Right lobe of liver (tissue), 6 donors: ENCODE measurements at regions not wholly inside any gene's neighbourhood (a gene's known extent, or its start where the extent isn't known, plus 50 kb on each side); places are given as distances from the start of the nearest gene placed in this dataset.
A peak's percentile ranks its signal among the peaks of the same experiment; 100 is the strongest.

Experiments used
- ATAC-seq, 4 donors: fragments of 200-7000 bp; cut with Tn5 transposase; one replicate each; pipeline ENCODE4 v1.9.1; 2020; ENCODE audit warnings: mild to moderate bottlenecking in 4 of 4, moderate library complexity in 4 of 4
- DNase-seq, 3 donors: peaks; one replicate each; pipeline ENCODE4 v3.0.0-alpha.2; 2020
- H3K27ac ChIP-seq, 3 donors: fragments of 200-600 bp; one replicate each; pipeline ENCODE4 v1.8.0; 2022
- H3K27me3 ChIP-seq, 2 donors: fragments of 200-600 bp; one replicate each; pipeline ENCODE4 v1.8.0; 2022
- H3K36me3 ChIP-seq, 4 donors: fragments of 200-600 bp; sonication (generic) in 1 of 4; one replicate each; pipeline versions ENCODE4 v1.5.1 to v1.8.0; 2017 to 2022; ENCODE audit warnings: control low read depth in 1 of 4
- H3K4me1 ChIP-seq, 4 donors: fragments of 200-600 bp; sonication (generic) in 1 of 4; one replicate each; pipeline versions ENCODE4 v1.5.1 to v1.8.0; 2017 to 2022; ENCODE audit warnings: control low read depth in 1 of 4
- H3K4me3 ChIP-seq, 3 donors: fragments of 200-600 bp; one replicate each; pipeline ENCODE4 v1.8.0; 2022
- H3K9me3 ChIP-seq, 4 donors: fragments of 200-600 bp; sonication (generic) in 1 of 4; one replicate each; pipeline versions ENCODE4 v1.5.1 to v1.8.0; 2017 to 2022; ENCODE audit warnings: control low read depth in 1 of 4
- CTCF ChIP-seq, 4 donors: fragments of 200-600 bp in 3 of 4; fragments of 450-650 bp in 1 of 4; IDR thresholded peaks; one replicate each; pipeline versions ENCODE4 v1.5.1 to v1.8.0; 2016 to 2022; ENCODE audit warnings: antibody characterized with exemption in 4 of 4, mild to moderate bottlenecking in 2 of 4
- POLR2A ChIP-seq: fragments of 450-650 bp; IDR thresholded peaks from one replicate; pipeline ENCODE4 v1.6.1; 2017; ENCODE audit warnings: antibody characterized with exemption, mild to moderate bottlenecking
- WGBS: methylation state at CpG from one replicate; pipeline ENCODE4 v1.1.6; 2018; ENCODE audit warnings: low coverage, low lambda C conversion rate; ENCODE audit not compliant: insufficient coverage; ENCODE audit errors: missing lambda C conversion rate; 5-methylcytosine and 5-hydroxymethylcytosine counted together
- intact Hi-C, 2 donors: fragments of 100-400 bp; cut with DNase I; formaldehyde crosslinking; loops; one replicate each; pipeline versions ENCODE4 v1.11.2 to v1.14.1; 2022
- donor health status: DM: no; HTN: yes; CAD: no.
- donor health status: DM: no; HTN: no; CAD: no.
- donor health status: DM: no; HTN: no; CAD: no.
- donor health status: DM: no; HTN: yes; CAD: no.
- donor health status: DM: no; HTN: yes; CAD: no.

DNA sequence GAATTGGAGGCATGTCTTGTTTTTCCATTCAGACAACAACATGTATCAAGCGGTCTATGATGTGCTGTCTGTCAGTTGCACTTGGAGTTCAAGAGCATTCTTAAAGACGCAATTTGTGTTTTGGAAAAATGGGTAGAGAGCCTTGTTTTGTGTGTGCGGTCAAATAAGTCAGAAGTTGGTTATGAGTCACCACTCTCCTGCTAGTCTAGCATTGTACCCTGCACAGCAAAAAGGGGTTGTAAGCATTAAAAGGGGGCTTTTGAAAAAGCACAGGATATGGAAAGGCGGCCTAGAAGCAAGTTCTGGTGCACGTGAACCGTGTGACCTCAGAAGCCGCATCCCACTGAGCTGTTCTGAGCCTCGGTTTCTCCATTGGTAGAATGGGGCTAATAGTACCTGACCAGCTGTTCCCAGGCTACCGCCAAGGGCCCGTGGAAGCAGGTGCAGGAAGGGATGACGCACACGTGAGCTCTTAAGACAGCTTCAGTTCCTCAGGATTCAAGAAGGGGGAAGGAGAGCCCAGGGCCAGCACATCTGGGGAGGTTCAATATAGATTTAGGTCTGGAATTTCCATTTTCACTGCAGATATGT, 61.6 kb upstream of the SNX9 start:
- intact Hi-C loops: loop anchor here in 1 of 2 donors (5.0 kb wide), 1 partner anchor 106 kb away; no protein-coding TSS in a partner anchor
- Histone ChIP-seq H3K9me3 (no peaks in the 10 kb centered on the region), H3K36me3 (no peaks in the 10 kb centered on the region), H3K4me1 (peaks cover 0 to 6% (median 4%) of the 10 kb centered on the region in 4 donors), H3K27me3 (no peaks in the 10 kb centered on the region), H3K27ac (peak overlapping the region in 1 of 3 donors; percentile 34), H3K4me3 (no peak overlapping the region)
- DNase-seq: no peak
- 70% methylated on average over 10 of the region's 12 CpGs for WGBS
- TF ChIP-seq CTCF (IDR thresholded peaks at IDR 0.05) (no peak), POLR2A (no peak)
- ATAC-seq: no peak

GRCh38 chr6:157761926-157762325, 61.1 kb upstream of the SNX9 start:
- H3K4me1 ChIP-seq: peaks cover 0 to 6% (median 4%) of the 10 kb centered on the region in 4 donors
- no peak for ATAC-seq
- H3K27me3 ChIP-seq: no peaks in the 10 kb centered on the region
- intact Hi-C loops: loop anchor here in 1 of 2 donors (5.0 kb wide), 1 partner anchor 105 kb away; no protein-coding TSS in a partner anchor
- DNase-seq: no peak
- no peaks in the 10 kb centered on the region for H3K36me3 ChIP-seq
- 87% methylated on average over 9 of the region's 13 CpGs for WGBS
- H3K27ac ChIP-seq: peak overlapping the region in 1 of 3 donors; percentile 34
- TF ChIP-seq CTCF (IDR thresholded peaks at IDR 0.05) (no peak), POLR2A (no peak)
- no peak overlapping the region for H3K4me3 ChIP-seq
- no peaks in the 10 kb centered on the region for H3K9me3 ChIP-seq

DNA sequence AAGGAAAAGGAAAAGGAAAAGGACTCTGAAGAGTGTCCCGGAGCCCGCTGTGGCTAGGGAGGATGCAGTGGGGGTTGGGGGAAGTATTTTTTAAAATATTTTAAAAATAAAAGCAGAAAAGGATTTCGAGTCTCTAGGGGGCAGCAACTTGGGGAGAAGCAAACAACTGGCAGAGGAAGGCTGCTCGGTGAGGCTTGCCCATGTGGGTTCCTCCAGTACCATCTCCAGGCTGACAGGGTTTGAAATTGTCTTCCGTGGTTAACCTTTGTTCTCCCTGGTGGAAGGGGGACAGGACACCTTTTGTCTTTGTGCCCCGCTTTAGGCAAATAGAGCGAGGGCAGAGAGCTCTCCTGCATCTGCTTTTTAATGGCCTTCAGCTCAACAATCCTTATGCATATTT, 60.4 kb upstream of the SNX9 start:
- ATAC-seq: peak in 2 of 4 donors; percentile 1 to 10
- Histone ChIP-seq H3K9me3 (no peaks in the 10 kb centered on the region), H3K4me1 (peaks cover 0 to 6% (median 4%) of the 10 kb centered on the region in 4 donors), H3K36me3 (no peaks in the 10 kb centered on the region), H3K27ac (peak overlapping the region in 2 of 3 donors; percentile 5 to 71), H3K27me3 (no peaks in the 10 kb centered on the region), H3K4me3 (no peak overlapping the region)
- DNase-seq: no peak
- WGBS: 39% methylated on average over 7 of the region's 7 CpGs
- TF ChIP-seq CTCF (IDR thresholded peaks at IDR 0.05): peak in 1 of 4 donors; percentile 13
- TF ChIP-seq POLR2A: no peak
- intact Hi-C loops: loop anchor here in 1 of 2 donors (5.0 kb wide), 1 partner anchor 105 kb away; no protein-coding TSS in a partner anchor

GRCh38 chr6:157763129-157763903, 59.7 kb upstream of the SNX9 start:
- H3K4me3 ChIP-seq: no peak overlapping the region
- H3K27me3 ChIP-seq: no peaks in the 10 kb centered on the region
- DNase-seq (peak; percentile 75 to 95 (median 80)), ATAC-seq (peak; percentile 49 to 83 (median 73))
- TF ChIP-seq CTCF (IDR thresholded peaks at IDR 0.05): no peak
- no peak for TF ChIP-seq POLR2A
- WGBS: 54% methylated on average over 8 of the region's 13 CpGs
- intact Hi-C loops: loop anchor here in 1 of 2 donors (5.0 kb wide), 1 partner anchor 104 kb away; no protein-coding TSS in a partner anchor
- peak overlapping the region; percentile 5 to 75 (median 71) for H3K27ac ChIP-seq
- H3K36me3 ChIP-seq: no peaks in the 10 kb centered on the region
- H3K4me1 ChIP-seq: peaks cover 0 to 6% (median 4%) of the 10 kb centered on the region in 4 donors
- H3K9me3 ChIP-seq: no peaks in the 10 kb centered on the region
